H9 (cell line): ENCODE measurements at regions not wholly inside any gene's neighbourhood (a gene's known extent, or its start where the extent isn't known, plus 50 kb on each side); places are given as distances from the start of the nearest gene placed in this dataset.

Experiments used
- DNase-seq: peaks from one replicate; pipeline ENCODE4 v3.0.0-alpha.2; 2017
- H2AFZ ChIP-seq: one replicate; pipeline ENCODE4 v1.6.1; 2013; ENCODE audit warnings: mild to moderate bottlenecking, low read length, control low read depth, moderate library complexity
- H2AK5ac ChIP-seq: 2 replicates; pipeline ENCODE4 v1.6.1; 2013; ENCODE audit warnings: low read length, control low read depth, mixed read lengths; ENCODE audit not compliant: insufficient read length
- H2BK120ac ChIP-seq: one replicate; pipeline ENCODE4 v1.6.1; 2013; ENCODE audit warnings: low read depth, mild to moderate bottlenecking, low read length, control low read depth, inconsistent platforms; ENCODE audit not compliant: poor library complexity, severe bottlenecking
- H2BK12ac ChIP-seq: 2 replicates; pipeline ENCODE4 v1.6.1; 2013; ENCODE audit warnings: low read length, control low read depth, mixed read lengths, low read depth; ENCODE audit not compliant: insufficient read length
- H2BK15ac ChIP-seq: 2 replicates; pipeline ENCODE4 v1.6.1; 2013; ENCODE audit warnings: low read depth, low read length, control low read depth
- H2BK20ac ChIP-seq: one replicate; pipeline ENCODE4 v1.6.1; 2013; ENCODE audit warnings: low read depth, mild to moderate bottlenecking, low read length, control low read depth, inconsistent platforms; ENCODE audit not compliant: poor library complexity, severe bottlenecking
- H2BK5ac ChIP-seq: 2 replicates; pipeline ENCODE4 v1.6.1; 2013; ENCODE audit warnings: low read length, control low read depth, mixed read lengths; ENCODE audit not compliant: insufficient read length
- H3K14ac ChIP-seq: 2 replicates; pipeline ENCODE4 v1.6.1; 2013; ENCODE audit warnings: low read length, control low read depth; ENCODE audit not compliant: insufficient read depth
- H3K18ac ChIP-seq: 2 replicates; pipeline ENCODE4 v1.6.1; 2013; ENCODE audit warnings: low read depth, mild to moderate bottlenecking, mixed read lengths, low read length, control low read depth; ENCODE audit not compliant: insufficient read length
- H3K23ac ChIP-seq: 2 replicates; pipeline ENCODE4 v1.6.1; 2013; ENCODE audit warnings: low read length, control low read depth, mixed read lengths, low read depth; ENCODE audit not compliant: insufficient read length
- H3K23me2 ChIP-seq: 2 replicates; pipeline ENCODE4 v1.6.1; 2013; ENCODE audit warnings: low read depth, mild to moderate bottlenecking, mixed read lengths, low read length, control low read depth; ENCODE audit not compliant: insufficient read length, poor library complexity, severe bottlenecking
- H3K27ac ChIP-seq: 2 replicates; pipeline ENCODE4 v1.5.1; 2013; ENCODE audit warnings: low read length, control low read depth, mixed read lengths, low read depth; ENCODE audit not compliant: insufficient read length
- H3K27me3 ChIP-seq: 2 replicates; pipeline ENCODE4 v1.6.1; 2013; ENCODE audit warnings: low read length, control low read depth, inconsistent platforms; ENCODE audit not compliant: insufficient read depth
- H3K4ac ChIP-seq: 2 replicates; pipeline ENCODE4 v1.6.1; 2013; ENCODE audit warnings: low read depth, mild to moderate bottlenecking, control low read depth, inconsistent platforms, low read length, moderate library complexity
- H3K4me1 ChIP-seq: 2 replicates; pipeline ENCODE4 v1.6.1; 2013; ENCODE audit warnings: low read length, control low read depth, inconsistent platforms; ENCODE audit not compliant: insufficient read depth
- H3K4me2 ChIP-seq: 2 replicates; pipeline ENCODE4 v1.6.1; 2013; ENCODE audit warnings: low read length, control low read depth, mixed read lengths; ENCODE audit not compliant: insufficient read length, insufficient read depth
- H3K56ac ChIP-seq: 2 replicates; pipeline ENCODE4 v1.6.1; 2013; ENCODE audit warnings: low read depth, mild to moderate bottlenecking, mixed read lengths, low read length, control low read depth; ENCODE audit not compliant: insufficient read length
- H3K79me1 ChIP-seq: 2 replicates; pipeline ENCODE4 v1.6.1; 2013; ENCODE audit warnings: low read depth, mild to moderate bottlenecking, moderate library complexity, low read length, control low read depth, inconsistent platforms; ENCODE audit not compliant: insufficient read depth, poor library complexity, severe bottlenecking
- H3K79me2 ChIP-seq: 2 replicates; pipeline ENCODE4 v1.6.1; 2013; ENCODE audit warnings: low read length, control low read depth, inconsistent platforms; ENCODE audit not compliant: insufficient read depth
- H3K9ac ChIP-seq: 2 replicates; pipeline ENCODE4 v1.6.1; 2013; ENCODE audit warnings: low read length, control low read depth, mixed read lengths; ENCODE audit not compliant: insufficient read length; ENCODE audit errors: extremely low read depth
- H3K9me3 ChIP-seq: one replicate; pipeline ENCODE4 v1.6.1; 2013; ENCODE audit warnings: low read depth, low read length, inconsistent platforms; ENCODE audit not compliant: control insufficient read depth
- H3T11ph ChIP-seq: one replicate; pipeline ENCODE4 v1.6.1; 2013; ENCODE audit warnings: mild to moderate bottlenecking, low read length, control low read depth, inconsistent platforms
- H4K20me1 ChIP-seq: one replicate; pipeline ENCODE4 v1.6.1; 2013; ENCODE audit not compliant: control insufficient read depth, insufficient read length, insufficient read depth
- H4K5ac ChIP-seq: 2 replicates; pipeline ENCODE4 v1.6.1; 2013; ENCODE audit warnings: low read depth, mild to moderate bottlenecking, mixed read lengths, low read length, control low read depth; ENCODE audit not compliant: insufficient read length
- H4K8ac ChIP-seq: replicated peaks from 2 replicates; pipeline ENCODE4 v1.6.1; 2013; ENCODE audit warnings: low read length, control low read depth, mixed read lengths, low read depth; ENCODE audit not compliant: insufficient read length
- H4K91ac ChIP-seq: 2 replicates; pipeline ENCODE4 v1.6.1; 2013; ENCODE audit warnings: low read depth, mild to moderate bottlenecking, moderate library complexity, mixed read lengths, low read length, control low read depth; ENCODE audit not compliant: insufficient read length
- H3K27ac Mint-ChIP-seq, 3 experiments: 2 replicates in 2 of 3; 3 replicates in 1 of 3; pipeline ENCODE4 v1.8.0; 2020 to 2021; ENCODE audit warnings: mixed read lengths in 3 of 3, mild to moderate bottlenecking in 1 of 3, moderate library complexity in 1 of 3
- H3K27me3 Mint-ChIP-seq: 2 replicates; pipeline ENCODE4 v1.8.0; 2021; ENCODE audit warnings: low read depth, mild to moderate bottlenecking, moderate library complexity, mixed read lengths
- H3K36me3 Mint-ChIP-seq, 3 experiments: 2 replicates in 2 of 3; 3 replicates in 1 of 3; pipeline ENCODE4 v1.8.0; 2020 to 2021; ENCODE audit warnings: low read depth in 3 of 3, mixed read lengths in 3 of 3; ENCODE audit not compliant: insufficient read depth in 1 of 3
- H3K4me1 Mint-ChIP-seq, 2 experiments: 2 replicates each; pipeline ENCODE4 v1.8.0; 2020; ENCODE audit warnings: mixed read lengths in 2 of 2
- H3K4me3 Mint-ChIP-seq, 2 experiments: 2 replicates in 1 of 2; 3 replicates in 1 of 2; pipeline ENCODE4 v1.8.0; 2020 to 2021; ENCODE audit warnings: mild to moderate bottlenecking in 2 of 2, mixed read lengths in 2 of 2, moderate library complexity in 1 of 2
- H3K9me3 Mint-ChIP-seq, 2 experiments: 2 replicates in 1 of 2; 3 replicates in 1 of 2; pipeline ENCODE4 v1.8.0; 2020; ENCODE audit warnings: mild to moderate bottlenecking in 2 of 2, mixed read lengths in 2 of 2, moderate library complexity in 1 of 2
- WGBS: extraction: QIAGEN DNeasy Blood & Tissue Kit; methylation state at CpG from one replicate; pipeline ENCODE4 v1.1.7; 2013; ENCODE audit warnings: missing lambda C conversion rate, low lambda C conversion rate, mixed read lengths; ENCODE audit not compliant: insufficient read length; ENCODE audit errors: extremely low coverage; 5-methylcytosine and 5-hydroxymethylcytosine counted together
- TF ChIP-seq, protein P1 (sequence below): fragments of 200-600 bp; sonication (generic); conservative IDR thresholded peaks from 3 replicates; pipeline ENCODE4 v1.8.0; 2021; ENCODE audit warnings: antibody characterized with exemption, mild to moderate bottlenecking

DNA sequence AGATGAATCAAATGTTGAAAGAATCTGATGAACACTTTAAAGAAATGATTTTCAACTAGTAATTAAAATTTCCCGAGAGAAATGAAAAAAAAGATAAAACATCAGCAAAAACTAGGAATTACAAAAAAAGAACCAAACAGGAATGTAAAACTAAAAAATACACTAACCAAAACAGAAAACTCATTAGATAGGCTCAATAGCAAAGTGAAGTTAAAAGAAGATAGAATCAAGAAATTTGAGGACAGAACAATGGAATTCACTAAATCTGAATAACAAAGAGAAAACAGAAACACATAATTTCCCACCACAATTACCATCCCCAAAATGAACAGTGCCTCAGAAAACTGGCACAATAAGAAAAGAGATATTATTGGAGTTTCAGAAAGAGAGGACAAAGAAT, 290.1 kb upstream of the CNTN4 start:
- no peak overlapping the region for H3K4me2 ChIP-seq
- no peaks in the 10 kb centered on the region for H3K9me3 ChIP-seq
- no peak overlapping the region for H2BK5ac ChIP-seq
- Mint-ChIP-seq H3K4me3 (no peak overlapping the region), H3K27me3 (no peaks in the 10 kb centered on the region), H3K9me3 (peaks cover 22 to 31% of the 10 kb centered on the region in 2 experiments), H3K27ac (no peak overlapping the region), H3K4me1 (no peaks in the 10 kb centered on the region), H3K36me3 (peaks cover 10 to 11% (median 10%) of the 10 kb centered on the region in 3 experiments)
- no peaks in the 10 kb centered on the region for H3K79me2 ChIP-seq
- no peak overlapping the region for H2AFZ ChIP-seq
- no peak overlapping the region for H3K27ac ChIP-seq
- H3K14ac ChIP-seq = no peak overlapping the region
- no peak overlapping the region for H4K91ac ChIP-seq
- DNase-seq = no peak
- H3K4me1 ChIP-seq = no peaks in the 10 kb centered on the region
- no CpG with 5 or more reads among the region's 1 CpG for WGBS
- H4K20me1 ChIP-seq = no peaks in the 10 kb centered on the region
- H3K4ac ChIP-seq = no peak overlapping the region
- TF ChIP-seq, protein P1, sequence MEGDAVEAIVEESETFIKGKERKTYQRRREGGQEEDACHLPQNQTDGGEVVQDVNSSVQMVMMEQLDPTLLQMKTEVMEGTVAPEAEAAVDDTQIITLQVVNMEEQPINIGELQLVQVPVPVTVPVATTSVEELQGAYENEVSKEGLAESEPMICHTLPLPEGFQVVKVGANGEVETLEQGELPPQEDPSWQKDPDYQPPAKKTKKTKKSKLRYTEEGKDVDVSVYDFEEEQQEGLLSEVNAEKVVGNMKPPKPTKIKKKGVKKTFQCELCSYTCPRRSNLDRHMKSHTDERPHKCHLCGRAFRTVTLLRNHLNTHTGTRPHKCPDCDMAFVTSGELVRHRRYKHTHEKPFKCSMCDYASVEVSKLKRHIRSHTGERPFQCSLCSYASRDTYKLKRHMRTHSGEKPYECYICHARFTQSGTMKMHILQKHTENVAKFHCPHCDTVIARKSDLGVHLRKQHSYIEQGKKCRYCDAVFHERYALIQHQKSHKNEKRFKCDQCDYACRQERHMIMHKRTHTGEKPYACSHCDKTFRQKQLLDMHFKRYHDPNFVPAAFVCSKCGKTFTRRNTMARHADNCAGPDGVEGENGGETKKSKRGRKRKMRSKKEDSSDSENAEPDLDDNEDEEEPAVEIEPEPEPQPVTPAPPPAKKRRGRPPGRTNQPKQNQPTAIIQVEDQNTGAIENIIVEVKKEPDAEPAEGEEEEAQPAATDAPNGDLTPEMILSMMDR = no peak
- no peaks in the 10 kb centered on the region for H3K27me3 ChIP-seq
- no peaks in the 10 kb centered on the region for H3K23me2 ChIP-seq
- no peak overlapping the region for H2BK15ac ChIP-seq
- no peak overlapping the region for H3K18ac ChIP-seq
- no peak overlapping the region for H2BK12ac ChIP-seq
- H4K5ac ChIP-seq = no peak overlapping the region
- no peak overlapping the region for H3K9ac ChIP-seq
- no peak overlapping the region for H2BK20ac ChIP-seq
- no peaks in the 10 kb centered on the region for H3K79me1 ChIP-seq
- no peak overlapping the region for H4K8ac ChIP-seq
- no peak overlapping the region for H2BK120ac ChIP-seq
- H3K23ac ChIP-seq = no peak overlapping the region
- no peak overlapping the region for H3K56ac ChIP-seq
- H2AK5ac ChIP-seq = no peak overlapping the region
- H3T11ph ChIP-seq = no peak overlapping the region
